Bronchial epithelial cell (primary cell): ENCODE measurements at regions not wholly inside any gene's neighbourhood (a gene's known extent, or its start where the extent isn't known, plus 50 kb on each side); places are given as distances from the start of the nearest gene placed in this dataset.

Experiments used
- DNase-seq: peaks from one replicate; pipeline ENCODE4 v3.0.0-alpha.2; 2010; ENCODE audit warnings: low read depth
- FAIRE-seq: peaks from 2 replicates; lab custom pipeline; 2011; peaks lifted over from hg19 to GRCh38; lab: Jason Lieb, UNC
- H3K27me3 ChIP-seq: 2 replicates; pipeline ENCODE4 v1.5.1; 2011; ENCODE audit warnings: low read length; ENCODE audit not compliant: control insufficient read depth, insufficient read depth
- H3K36me3 ChIP-seq: 2 replicates; pipeline ENCODE4 v1.5.1; 2011; ENCODE audit warnings: low read length; ENCODE audit not compliant: control insufficient read depth, insufficient read depth
- H3K4me3 ChIP-seq: 2 replicates; pipeline ENCODE4 v1.5.1; 2011; ENCODE audit warnings: mild to moderate bottlenecking, low read depth, low read length, control low read depth
- TF ChIP-seq, protein P1 (sequence below): IDR thresholded peaks from 2 replicates; pipeline ENCODE4 v1.5.1; 2011; ENCODE audit warnings: mild to moderate bottlenecking, moderate library complexity, low read length, control low read depth, inconsistent platforms; ENCODE audit not compliant: insufficient read depth, severe bottlenecking

DNA sequence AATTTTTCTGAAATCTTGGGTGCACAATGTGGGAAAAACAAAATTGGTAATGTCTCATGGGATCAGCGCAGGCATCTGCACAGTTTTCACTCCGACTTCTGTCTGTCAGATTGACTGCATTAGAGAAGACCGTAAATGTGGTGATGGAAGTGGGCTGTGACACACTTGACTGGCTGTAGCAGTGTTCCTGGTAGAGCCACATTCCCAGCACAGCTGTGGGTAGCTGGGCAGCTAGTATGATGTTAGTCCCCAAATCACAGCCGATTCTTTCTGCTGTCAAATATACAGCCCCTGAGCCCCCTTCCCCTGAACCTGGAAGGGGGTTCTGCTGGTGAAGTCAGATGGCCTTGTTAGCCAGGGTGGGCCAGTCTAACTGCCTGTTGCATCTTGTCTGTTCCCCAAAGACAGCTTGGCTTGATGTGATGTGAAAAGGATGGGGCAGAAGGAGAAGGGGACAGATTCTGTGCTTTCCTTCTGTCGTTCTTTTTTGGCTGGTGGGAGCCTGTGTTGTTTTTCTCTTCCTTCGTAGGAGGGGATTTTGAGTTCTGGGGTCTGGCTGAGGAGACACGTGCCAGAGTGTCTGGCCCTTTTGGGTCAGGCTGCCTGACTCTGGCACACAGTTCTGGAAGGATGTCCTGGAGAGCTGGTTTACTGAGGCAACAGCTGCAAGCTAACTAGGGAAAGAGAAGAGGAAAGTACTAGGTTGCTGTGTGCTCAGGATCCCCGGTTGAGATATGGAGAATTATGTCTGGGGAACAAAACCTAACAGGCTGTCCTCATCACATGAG, 66.4 kb upstream of the SPRY4 start:
- no peak for FAIRE-seq
- TF ChIP-seq, protein P1, sequence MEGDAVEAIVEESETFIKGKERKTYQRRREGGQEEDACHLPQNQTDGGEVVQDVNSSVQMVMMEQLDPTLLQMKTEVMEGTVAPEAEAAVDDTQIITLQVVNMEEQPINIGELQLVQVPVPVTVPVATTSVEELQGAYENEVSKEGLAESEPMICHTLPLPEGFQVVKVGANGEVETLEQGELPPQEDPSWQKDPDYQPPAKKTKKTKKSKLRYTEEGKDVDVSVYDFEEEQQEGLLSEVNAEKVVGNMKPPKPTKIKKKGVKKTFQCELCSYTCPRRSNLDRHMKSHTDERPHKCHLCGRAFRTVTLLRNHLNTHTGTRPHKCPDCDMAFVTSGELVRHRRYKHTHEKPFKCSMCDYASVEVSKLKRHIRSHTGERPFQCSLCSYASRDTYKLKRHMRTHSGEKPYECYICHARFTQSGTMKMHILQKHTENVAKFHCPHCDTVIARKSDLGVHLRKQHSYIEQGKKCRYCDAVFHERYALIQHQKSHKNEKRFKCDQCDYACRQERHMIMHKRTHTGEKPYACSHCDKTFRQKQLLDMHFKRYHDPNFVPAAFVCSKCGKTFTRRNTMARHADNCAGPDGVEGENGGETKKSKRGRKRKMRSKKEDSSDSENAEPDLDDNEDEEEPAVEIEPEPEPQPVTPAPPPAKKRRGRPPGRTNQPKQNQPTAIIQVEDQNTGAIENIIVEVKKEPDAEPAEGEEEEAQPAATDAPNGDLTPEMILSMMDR, result no peak
- Histone ChIP-seq H3K27me3 (no peaks in the 10 kb centered on the region), H3K4me3 (no peak overlapping the region), H3K36me3 (no peaks in the 10 kb centered on the region)
- DNase-seq, result no peak

DNA sequence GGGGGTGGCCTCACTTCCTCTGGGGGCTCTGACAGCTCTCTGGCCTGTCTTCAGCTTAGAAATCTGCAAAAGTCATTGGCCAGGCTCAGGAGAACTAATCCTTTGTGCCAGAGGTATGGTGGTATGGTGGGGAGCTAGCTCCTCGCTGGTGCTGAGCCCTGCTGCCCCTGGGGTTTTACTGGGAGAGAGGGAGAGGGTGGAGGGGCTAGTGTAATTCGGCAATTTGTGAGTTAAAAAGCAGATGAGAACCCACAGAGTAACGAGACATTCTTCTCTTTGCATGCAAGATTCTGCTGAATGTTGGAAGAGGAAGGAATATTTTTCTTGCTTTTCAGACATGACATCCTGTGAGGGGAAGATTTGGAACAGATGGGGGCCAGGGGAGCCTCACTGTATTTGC, 65.5 kb upstream of the SPRY4 start:
- DNase-seq, result no peak
- H3K27me3 ChIP-seq, result no peaks in the 10 kb centered on the region
- H3K36me3 ChIP-seq, result no peaks in the 10 kb centered on the region
- TF ChIP-seq, protein P1, result no peak
- no peak overlapping the region for H3K4me3 ChIP-seq
- FAIRE-seq, result no peak

DNA sequence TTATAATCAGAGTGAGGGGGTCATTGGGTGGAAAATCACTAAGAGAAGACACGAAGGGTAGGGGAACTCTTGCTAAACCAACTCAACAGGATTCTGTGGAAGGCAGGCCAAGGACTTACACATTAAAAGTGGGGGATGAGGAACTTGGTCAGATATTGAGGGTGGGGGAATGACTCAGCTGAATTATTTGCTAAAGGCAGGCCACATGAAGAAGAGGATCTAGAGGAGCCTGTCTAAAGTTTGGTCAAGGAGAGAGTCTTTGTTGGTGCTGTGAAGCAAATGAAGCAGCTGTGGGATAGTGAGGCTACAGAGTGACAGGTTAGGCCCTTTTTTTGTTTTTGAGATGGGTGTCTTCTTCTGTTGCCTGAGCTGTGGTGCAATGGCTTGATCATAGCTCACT, 63.9 kb upstream of the SPRY4 start:
- H3K36me3 ChIP-seq, result no peaks in the 10 kb centered on the region
- no peaks in the 10 kb centered on the region for H3K27me3 ChIP-seq
- TF ChIP-seq, protein P1, result no peak
- DNase-seq, result peak; percentile 36
- FAIRE-seq, result no peak
- H3K4me3 ChIP-seq, result no peak overlapping the region

DNA sequence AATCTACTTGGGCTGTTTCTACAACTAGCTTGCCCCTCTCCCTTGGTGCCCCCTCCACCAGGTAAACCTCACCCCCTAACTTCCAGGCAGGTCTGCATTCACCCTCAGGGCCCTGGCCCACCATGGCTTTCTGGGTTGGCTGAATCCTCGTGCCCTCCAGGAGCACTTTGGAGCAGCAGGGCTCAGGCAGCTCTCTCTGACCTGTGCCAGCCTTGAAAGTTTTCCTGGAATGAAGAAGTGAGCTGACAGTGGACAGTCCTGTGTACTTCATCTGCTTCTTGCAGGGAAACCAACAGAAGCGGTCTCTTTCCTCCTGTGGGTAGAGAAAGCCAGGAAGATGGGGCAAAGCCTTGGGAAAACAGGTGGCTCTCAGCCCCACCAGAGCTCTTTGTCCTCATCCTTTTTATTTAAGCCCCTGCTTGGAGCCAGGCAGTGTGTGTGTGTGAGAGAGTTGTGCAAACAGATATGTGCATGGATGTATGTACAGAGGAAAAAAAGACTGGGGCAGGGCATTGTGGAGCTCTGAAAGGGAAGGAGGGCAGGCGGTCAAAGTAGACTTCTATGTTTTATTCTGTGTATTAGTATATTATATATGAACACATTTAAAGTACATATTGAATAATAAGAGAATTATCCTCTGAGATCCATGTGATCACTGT, 62.3 kb upstream of the SPRY4 start:
- FAIRE-seq (no peak), DNase-seq (no peak)
- no peaks in the 10 kb centered on the region for H3K27me3 ChIP-seq
- H3K36me3 ChIP-seq, result no peaks in the 10 kb centered on the region
- no peak overlapping the region for H3K4me3 ChIP-seq
- TF ChIP-seq, protein P1, result no peak

DNA sequence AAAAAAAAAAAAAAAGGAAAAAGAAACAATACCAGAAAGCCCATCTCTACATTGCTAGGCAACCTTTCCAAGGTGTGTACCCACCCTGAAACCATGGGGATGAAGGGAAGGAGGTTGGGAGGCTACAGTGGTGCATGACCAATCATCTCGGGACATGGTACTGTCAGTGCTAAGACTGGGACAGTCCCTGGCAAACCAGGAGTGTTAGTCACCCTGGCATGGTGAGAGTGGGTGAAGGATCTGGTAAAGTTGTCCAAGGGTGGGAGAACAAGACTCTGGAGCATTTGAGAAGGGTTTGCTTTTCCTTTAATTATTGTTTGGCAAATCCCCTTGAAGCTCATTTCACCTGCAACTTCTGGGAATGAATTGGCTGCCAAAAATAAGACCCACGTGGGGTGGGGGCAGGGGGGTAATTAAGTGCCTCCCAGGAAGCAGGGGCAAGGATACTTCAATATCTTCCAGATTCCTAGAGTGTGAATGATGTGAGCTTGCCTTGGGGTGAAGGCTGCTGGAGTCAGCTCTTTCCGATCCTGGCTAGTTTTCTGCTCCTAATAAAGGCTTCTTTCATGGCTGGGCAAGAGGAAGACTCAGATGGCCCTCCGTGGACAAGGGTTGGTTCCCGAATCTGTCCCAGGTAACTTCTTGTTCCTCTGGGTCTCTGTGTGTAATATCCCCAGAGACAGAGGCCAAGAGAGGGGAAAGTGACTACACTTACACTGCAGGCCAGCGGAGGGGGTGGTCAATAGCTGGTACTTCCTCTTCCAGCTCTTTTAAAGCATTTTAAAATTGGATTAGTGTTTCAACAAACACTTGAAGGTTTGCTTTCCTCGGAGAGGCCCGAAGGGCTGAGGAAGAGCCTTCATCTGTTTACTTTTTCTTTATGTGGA, 61.6 kb upstream of the SPRY4 start:
- Histone ChIP-seq H3K36me3 (no peaks in the 10 kb centered on the region), H3K4me3 (no peak overlapping the region), H3K27me3 (no peaks in the 10 kb centered on the region)
- DNase-seq (peak; percentile 34), FAIRE-seq (no peak)
- TF ChIP-seq, protein P1, result no peak
